ENCODE measurements at regions not wholly inside any gene's neighbourhood (a gene's known extent, or its start where the extent isn't known, plus 50 kb on each side); places are given as distances from the start of the nearest gene placed in this dataset.

DNA sequence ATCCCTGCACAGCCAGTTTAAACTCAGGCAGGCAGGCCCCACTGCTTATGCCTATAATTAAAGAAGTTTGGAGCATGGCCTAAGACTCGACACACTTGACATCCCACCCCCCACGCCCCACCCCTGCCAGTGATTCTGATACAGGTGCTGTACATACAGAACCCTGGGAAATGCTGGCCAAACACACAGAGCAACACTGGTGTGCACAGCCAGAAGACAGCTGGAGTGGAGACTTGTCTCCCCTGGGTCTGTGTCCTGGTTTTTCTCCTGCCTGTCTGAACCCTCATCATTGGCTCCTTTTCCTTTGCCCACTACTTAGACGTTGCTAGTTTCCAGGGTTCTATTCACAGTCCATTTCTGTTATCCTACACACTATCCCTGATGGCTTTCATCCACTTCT lies 76.8 kb downstream of the DLEU7 start:
- TF ChIP-seq, protein P1, sequence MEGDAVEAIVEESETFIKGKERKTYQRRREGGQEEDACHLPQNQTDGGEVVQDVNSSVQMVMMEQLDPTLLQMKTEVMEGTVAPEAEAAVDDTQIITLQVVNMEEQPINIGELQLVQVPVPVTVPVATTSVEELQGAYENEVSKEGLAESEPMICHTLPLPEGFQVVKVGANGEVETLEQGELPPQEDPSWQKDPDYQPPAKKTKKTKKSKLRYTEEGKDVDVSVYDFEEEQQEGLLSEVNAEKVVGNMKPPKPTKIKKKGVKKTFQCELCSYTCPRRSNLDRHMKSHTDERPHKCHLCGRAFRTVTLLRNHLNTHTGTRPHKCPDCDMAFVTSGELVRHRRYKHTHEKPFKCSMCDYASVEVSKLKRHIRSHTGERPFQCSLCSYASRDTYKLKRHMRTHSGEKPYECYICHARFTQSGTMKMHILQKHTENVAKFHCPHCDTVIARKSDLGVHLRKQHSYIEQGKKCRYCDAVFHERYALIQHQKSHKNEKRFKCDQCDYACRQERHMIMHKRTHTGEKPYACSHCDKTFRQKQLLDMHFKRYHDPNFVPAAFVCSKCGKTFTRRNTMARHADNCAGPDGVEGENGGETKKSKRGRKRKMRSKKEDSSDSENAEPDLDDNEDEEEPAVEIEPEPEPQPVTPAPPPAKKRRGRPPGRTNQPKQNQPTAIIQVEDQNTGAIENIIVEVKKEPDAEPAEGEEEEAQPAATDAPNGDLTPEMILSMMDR (IDR thresholded peaks at IDR 0.05), result no peak
- TF ChIP-seq POLR2A (IDR thresholded peaks at IDR 0.05), result no peak
